ENCODE measurements at regions not wholly inside any gene's neighbourhood (a gene's known extent, or its start where the extent isn't known, plus 50 kb on each side); places are given as distances from the start of the nearest gene placed in this dataset.

DNA sequence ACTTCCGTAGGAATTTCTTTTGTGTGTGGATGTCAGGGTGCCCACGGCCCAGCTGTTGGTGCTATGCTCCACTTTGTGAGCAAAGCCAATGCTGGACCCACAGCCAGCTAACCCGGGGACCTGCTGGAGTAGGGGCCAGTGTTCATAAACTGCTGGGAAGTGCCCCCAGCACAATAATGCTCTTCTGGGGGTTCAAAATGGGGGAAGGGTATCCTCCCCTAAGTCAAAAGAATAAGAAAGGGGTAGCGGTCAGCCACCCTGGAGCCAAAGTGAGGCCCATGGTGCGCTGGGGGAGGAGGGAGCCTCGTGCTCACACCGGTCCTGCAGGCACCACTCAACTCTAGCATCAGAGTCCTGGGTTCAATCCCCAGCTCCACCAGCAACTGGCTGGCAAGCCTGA lies 115.8 kb upstream of the NPAS2 start:
- TF ChIP-seq, protein P1, sequence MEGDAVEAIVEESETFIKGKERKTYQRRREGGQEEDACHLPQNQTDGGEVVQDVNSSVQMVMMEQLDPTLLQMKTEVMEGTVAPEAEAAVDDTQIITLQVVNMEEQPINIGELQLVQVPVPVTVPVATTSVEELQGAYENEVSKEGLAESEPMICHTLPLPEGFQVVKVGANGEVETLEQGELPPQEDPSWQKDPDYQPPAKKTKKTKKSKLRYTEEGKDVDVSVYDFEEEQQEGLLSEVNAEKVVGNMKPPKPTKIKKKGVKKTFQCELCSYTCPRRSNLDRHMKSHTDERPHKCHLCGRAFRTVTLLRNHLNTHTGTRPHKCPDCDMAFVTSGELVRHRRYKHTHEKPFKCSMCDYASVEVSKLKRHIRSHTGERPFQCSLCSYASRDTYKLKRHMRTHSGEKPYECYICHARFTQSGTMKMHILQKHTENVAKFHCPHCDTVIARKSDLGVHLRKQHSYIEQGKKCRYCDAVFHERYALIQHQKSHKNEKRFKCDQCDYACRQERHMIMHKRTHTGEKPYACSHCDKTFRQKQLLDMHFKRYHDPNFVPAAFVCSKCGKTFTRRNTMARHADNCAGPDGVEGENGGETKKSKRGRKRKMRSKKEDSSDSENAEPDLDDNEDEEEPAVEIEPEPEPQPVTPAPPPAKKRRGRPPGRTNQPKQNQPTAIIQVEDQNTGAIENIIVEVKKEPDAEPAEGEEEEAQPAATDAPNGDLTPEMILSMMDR (IDR thresholded peaks at IDR 0.05; ENCODE audit: low read depth, low read length, missing input control): no peak
- TF ChIP-seq RAD21 (IDR thresholded peaks at IDR 0.05) (no peak), TAF1 (conservative IDR thresholded peaks at IDR 0.05) (no peak), GABPA (IDR thresholded peaks at IDR 0.05 in 1 of 2, conservative IDR thresholded peaks at IDR 0.05 in 1 of 2) (no peak), YY1 (IDR thresholded peaks at IDR 0.05) (no peak), HNF4G (IDR thresholded peaks at IDR 0.05) (no peak), FOXA1 (IDR thresholded peaks at IDR 0.05) (no peak), REST (IDR thresholded peaks at IDR 0.05) (no peak), RXRA (IDR thresholded peaks at IDR 0.05) (no peak)
- TF ChIP-seq, protein P2, sequence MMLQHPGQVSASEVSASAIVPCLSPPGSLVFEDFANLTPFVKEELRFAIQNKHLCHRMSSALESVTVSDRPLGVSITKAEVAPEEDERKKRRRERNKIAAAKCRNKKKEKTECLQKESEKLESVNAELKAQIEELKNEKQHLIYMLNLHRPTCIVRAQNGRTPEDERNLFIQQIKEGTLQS (IDR thresholded peaks at IDR 0.05): no peak
- TF ChIP-seq, protein P3, sequence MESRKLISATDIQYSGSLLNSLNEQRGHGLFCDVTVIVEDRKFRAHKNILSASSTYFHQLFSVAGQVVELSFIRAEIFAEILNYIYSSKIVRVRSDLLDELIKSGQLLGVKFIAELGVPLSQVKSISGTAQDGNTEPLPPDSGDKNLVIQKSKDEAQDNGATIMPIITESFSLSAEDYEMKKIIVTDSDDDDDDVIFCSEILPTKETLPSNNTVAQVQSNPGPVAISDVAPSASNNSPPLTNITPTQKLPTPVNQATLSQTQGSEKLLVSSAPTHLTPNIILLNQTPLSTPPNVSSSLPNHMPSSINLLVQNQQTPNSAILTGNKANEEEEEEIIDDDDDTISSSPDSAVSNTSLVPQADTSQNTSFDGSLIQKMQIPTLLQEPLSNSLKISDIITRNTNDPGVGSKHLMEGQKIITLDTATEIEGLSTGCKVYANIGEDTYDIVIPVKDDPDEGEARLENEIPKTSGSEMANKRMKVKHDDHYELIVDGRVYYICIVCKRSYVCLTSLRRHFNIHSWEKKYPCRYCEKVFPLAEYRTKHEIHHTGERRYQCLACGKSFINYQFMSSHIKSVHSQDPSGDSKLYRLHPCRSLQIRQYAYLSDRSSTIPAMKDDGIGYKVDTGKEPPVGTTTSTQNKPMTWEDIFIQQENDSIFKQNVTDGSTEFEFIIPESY (IDR thresholded peaks at IDR 0.05): no peak
- TF ChIP-seq, protein P4, sequence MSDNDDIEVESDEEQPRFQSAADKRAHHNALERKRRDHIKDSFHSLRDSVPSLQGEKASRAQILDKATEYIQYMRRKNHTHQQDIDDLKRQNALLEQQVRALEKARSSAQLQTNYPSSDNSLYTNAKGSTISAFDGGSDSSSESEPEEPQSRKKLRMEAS (IDR thresholded peaks at IDR 0.05): no peak
